ENCODE measurements at regions not wholly inside any gene's neighbourhood (a gene's known extent, or its start where the extent isn't known, plus 50 kb on each side); places are given as distances from the start of the nearest gene placed in this dataset.

DNA sequence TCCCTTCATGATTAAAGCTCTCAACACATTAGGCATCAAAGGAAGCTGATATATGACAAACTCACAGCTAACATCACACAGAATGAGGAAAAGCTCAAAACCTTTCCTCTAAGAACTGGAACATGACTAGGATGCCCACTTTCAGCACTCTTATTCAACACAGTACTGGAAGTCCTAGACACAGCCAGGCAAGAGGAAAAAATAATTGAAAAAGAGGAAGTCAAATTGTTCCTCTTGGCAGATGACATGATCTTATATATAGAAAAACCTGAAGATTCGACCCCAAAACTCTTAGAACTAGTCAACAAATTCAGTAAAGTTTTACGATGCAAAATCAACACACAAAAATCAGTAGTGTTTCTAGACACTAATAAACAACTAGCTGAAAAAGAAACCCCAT lies 144.3 kb upstream of the NREP start:
- Histone ChIP-seq H3K9ac (ENCODE audit: low read length) (no peak overlapping the region), H4K20me1 (ENCODE audit: low read length) (no peaks in the 10 kb centered on the region), H3K27ac (ENCODE audit: low read length) (no peak overlapping the region), H3K36me3 (ENCODE audit: low read depth, low read length) (no peaks in the 10 kb centered on the region), H3K4me1 (ENCODE audit: insufficient read depth, low read length) (no peaks in the 10 kb centered on the region), H3K79me2 (ENCODE audit: low read length) (no peaks in the 10 kb centered on the region), H3K4me2 (ENCODE audit: low read length) (no peak overlapping the region), H3K9me2 (replicated peaks; ENCODE audit: low read length) (no peaks in the 10 kb centered on the region; the same call in 1 of the 2 replicates), H3K27me3 (ENCODE audit: low read length) (no peaks in the 10 kb centered on the region), H2AFZ (ENCODE audit: low read length) (no peak overlapping the region), H3K4me3 (ENCODE audit: low read length) (no peak overlapping the region), H3K9me3 (ENCODE audit: low read length) (no peaks in the 10 kb centered on the region), H3F3A (ENCODE audit: low read length, unreplicated experiment) (no peaks in the 10 kb centered on the region)
- ChIA-PET CTCF (no interaction called here), POLR2A (ENCODE audit: unreplicated experiment) (no interaction called here)
- DNase-seq: no peak
- BruUV-seq (replicated peaks): no TSS peak
- ATAC-seq: no peak
- intact Hi-C loops (cut with micrococcal nuclease): loop anchor here (5.0 kb wide), 1 partner anchor 56 kb away; no protein-coding TSS in a partner anchor
- TF ChIP-seq EZH2phosphoT487 (IDR thresholded peaks at IDR 0.05; ENCODE audit: borderline replicate concordance, low read length): no peak
- TF ChIP-seq, protein P1, sequence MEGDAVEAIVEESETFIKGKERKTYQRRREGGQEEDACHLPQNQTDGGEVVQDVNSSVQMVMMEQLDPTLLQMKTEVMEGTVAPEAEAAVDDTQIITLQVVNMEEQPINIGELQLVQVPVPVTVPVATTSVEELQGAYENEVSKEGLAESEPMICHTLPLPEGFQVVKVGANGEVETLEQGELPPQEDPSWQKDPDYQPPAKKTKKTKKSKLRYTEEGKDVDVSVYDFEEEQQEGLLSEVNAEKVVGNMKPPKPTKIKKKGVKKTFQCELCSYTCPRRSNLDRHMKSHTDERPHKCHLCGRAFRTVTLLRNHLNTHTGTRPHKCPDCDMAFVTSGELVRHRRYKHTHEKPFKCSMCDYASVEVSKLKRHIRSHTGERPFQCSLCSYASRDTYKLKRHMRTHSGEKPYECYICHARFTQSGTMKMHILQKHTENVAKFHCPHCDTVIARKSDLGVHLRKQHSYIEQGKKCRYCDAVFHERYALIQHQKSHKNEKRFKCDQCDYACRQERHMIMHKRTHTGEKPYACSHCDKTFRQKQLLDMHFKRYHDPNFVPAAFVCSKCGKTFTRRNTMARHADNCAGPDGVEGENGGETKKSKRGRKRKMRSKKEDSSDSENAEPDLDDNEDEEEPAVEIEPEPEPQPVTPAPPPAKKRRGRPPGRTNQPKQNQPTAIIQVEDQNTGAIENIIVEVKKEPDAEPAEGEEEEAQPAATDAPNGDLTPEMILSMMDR (conservative IDR thresholded peaks at IDR 0.05; ENCODE audit: low read depth, low read length): no peak
- no peak for TF ChIP-seq EZH2 (IDR thresholded peaks at IDR 0.05; ENCODE audit: low read length, unreplicated experiment)

DNA sequence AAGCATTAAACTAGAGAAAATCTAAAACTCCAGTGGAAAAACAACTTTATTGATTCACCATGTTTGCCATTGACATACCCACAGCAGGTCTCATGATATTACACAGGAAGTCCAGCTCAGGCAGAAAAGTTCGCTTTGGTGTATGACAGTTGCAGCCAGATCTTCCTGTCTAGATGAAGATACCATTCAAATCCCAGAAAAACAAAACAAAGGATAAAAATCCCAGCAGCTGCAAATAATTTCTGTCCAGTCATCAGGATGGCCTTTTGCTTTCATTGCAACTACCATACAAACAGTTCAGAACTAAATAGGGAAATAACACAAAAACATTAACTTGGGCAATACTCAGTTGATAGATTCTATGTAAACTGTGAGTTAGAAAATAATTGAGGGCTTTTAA lies 136.0 kb upstream of the NREP start:
- DNase-seq (no peak), ATAC-seq (no peak)
- Histone ChIP-seq H2AFZ (ENCODE audit: low read length) (no peak overlapping the region), H3K4me1 (ENCODE audit: insufficient read depth, low read length) (no peaks in the 10 kb centered on the region), H3K27ac (ENCODE audit: low read length) (no peak overlapping the region), H3K27me3 (ENCODE audit: low read length) (no peaks in the 10 kb centered on the region), H3F3A (ENCODE audit: low read length, unreplicated experiment) (no peaks in the 10 kb centered on the region), H3K4me2 (ENCODE audit: low read length) (no peak overlapping the region), H3K9ac (ENCODE audit: low read length) (no peak overlapping the region), H4K20me1 (ENCODE audit: low read length) (no peaks in the 10 kb centered on the region), H3K9me2 (replicated peaks; ENCODE audit: low read length) (no peaks in the 10 kb centered on the region), H3K9me3 (ENCODE audit: low read length) (no peaks in the 10 kb centered on the region), H3K79me2 (ENCODE audit: low read length) (no peaks in the 10 kb centered on the region), H3K4me3 (ENCODE audit: low read length) (no peak overlapping the region), H3K36me3 (ENCODE audit: low read depth, low read length) (no peaks in the 10 kb centered on the region)
- ChIA-PET CTCF (no interaction called here), POLR2A (ENCODE audit: unreplicated experiment) (no interaction called here)
- intact Hi-C loops (cut with micrococcal nuclease): no loop called here
- no peak for TF ChIP-seq EZH2phosphoT487 (IDR thresholded peaks at IDR 0.05; ENCODE audit: borderline replicate concordance, low read length)
- TF ChIP-seq, protein P1 (conservative IDR thresholded peaks at IDR 0.05; ENCODE audit: low read depth, low read length): no peak
- no peak for TF ChIP-seq EZH2 (IDR thresholded peaks at IDR 0.05; ENCODE audit: low read length, unreplicated experiment)
- BruUV-seq (replicated peaks): no TSS peak

DNA sequence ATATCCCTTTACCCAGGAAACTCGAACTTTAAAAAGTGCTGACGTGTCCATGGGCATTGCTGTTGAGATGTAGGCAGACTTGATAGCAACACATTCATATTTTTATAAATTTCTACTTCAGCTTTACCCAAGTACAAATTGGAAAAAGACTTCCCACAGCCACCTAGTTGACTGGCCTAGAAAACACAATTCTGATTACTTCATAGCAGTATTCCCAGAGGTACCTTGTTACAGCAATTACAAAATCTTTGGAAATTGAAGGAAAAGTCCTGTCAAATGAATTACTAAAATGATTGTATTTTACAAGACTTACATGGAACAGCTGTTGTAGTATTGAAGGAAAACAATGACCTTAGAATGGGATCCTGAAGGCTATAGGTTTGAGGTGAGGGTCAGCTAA lies 130.7 kb upstream of the NREP start:
- Histone ChIP-seq H3K9me2 (replicated peaks; ENCODE audit: low read length) (no peaks in the 10 kb centered on the region), H3K9me3 (ENCODE audit: low read length) (no peaks in the 10 kb centered on the region), H3K36me3 (ENCODE audit: low read depth, low read length) (no peaks in the 10 kb centered on the region), H3K27me3 (ENCODE audit: low read length) (no peaks in the 10 kb centered on the region), H3K79me2 (ENCODE audit: low read length) (no peaks in the 10 kb centered on the region), H3K27ac (ENCODE audit: low read length) (no peak overlapping the region), H3K4me1 (ENCODE audit: insufficient read depth, low read length) (no peaks in the 10 kb centered on the region), H3K4me2 (ENCODE audit: low read length) (no peak overlapping the region), H3F3A (ENCODE audit: low read length, unreplicated experiment) (no peaks in the 10 kb centered on the region), H4K20me1 (ENCODE audit: low read length) (no peaks in the 10 kb centered on the region), H3K9ac (ENCODE audit: low read length) (no peak overlapping the region), H2AFZ (ENCODE audit: low read length) (no peak overlapping the region), H3K4me3 (ENCODE audit: low read length) (no peak overlapping the region)
- ATAC-seq (no peak), DNase-seq (no peak)
- no TSS peak for BruUV-seq (replicated peaks)
- TF ChIP-seq EZH2phosphoT487 (IDR thresholded peaks at IDR 0.05; ENCODE audit: borderline replicate concordance, low read length) (no peak), EZH2 (IDR thresholded peaks at IDR 0.05; ENCODE audit: low read length, unreplicated experiment) (no peak)
- TF ChIP-seq, protein P1 (conservative IDR thresholded peaks at IDR 0.05; ENCODE audit: low read depth, low read length): no peak
- ChIA-PET POLR2A (ENCODE audit: unreplicated experiment) (no interaction called here), CTCF (no interaction called here)
- intact Hi-C loops (cut with micrococcal nuclease): no loop called here
